ENCODE measurements at regions not wholly inside any gene's neighbourhood (a gene's known extent, or its start where the extent isn't known, plus 50 kb on each side); places are given as distances from the start of the nearest gene placed in this dataset.

DNA sequence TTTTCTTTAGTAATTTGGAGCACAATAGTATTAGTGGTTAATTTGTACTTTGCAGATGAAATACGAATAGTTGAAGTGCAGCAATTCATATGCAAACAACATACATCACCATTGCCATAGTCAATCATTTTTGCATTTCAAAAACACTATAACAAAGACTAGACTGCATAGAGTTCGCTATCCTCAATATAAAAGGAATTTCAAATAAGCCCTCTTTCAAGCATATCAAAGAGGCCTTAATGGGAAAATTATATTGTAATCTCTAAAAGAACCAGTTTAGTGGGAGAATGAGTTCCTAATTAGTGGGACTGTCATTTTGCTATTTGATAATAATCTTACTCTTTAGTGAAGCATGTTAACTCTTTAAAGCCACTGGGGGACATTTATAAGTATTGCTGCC lies 2302.3 kb upstream of the C9orf72 start:
- no peaks in the 10 kb centered on the region for H3K9me3 ChIP-seq (ENCODE audit: control insufficient read depth, insufficient read depth, low read depth, low read length)
- ChIA-PET POLR2A (no interaction called here), CTCF (no interaction called here)
- H3K36me3 ChIP-seq (ENCODE audit: control insufficient read depth in 2 of 2, insufficient read depth in 1 of 2, low read length in 2 of 2) = no peaks in the 10 kb centered on the region
- no peaks in the 10 kb centered on the region for H3K4me1 ChIP-seq (ENCODE audit: control insufficient read depth, insufficient read depth, low read length)
- H3K27ac ChIP-seq (ENCODE audit: extremely low read depth, low read depth, low read length) = no peak overlapping the region
- TF ChIP-seq KLF9 (tag by site-specific recombination; IDR thresholded peaks at IDR 0.05; ENCODE audit: low read depth) = no peak
- no peak for TF ChIP-seq ZNF302 (tag by site-specific recombination; IDR thresholded peaks at IDR 0.05; ENCODE audit: low read depth)
- TF ChIP-seq ZNF248 (tag by site-specific recombination; IDR thresholded peaks at IDR 0.05) = no peak
- TF ChIP-seq ZNF184 (tag by site-specific recombination; IDR thresholded peaks at IDR 0.05) = no peak
- TF ChIP-seq ZFP69B (tag by site-specific recombination; IDR thresholded peaks at IDR 0.05) = no peak
- no peak for TF ChIP-seq ZNF37A (tag by site-specific recombination; IDR thresholded peaks at IDR 0.05)
- no peak for TF ChIP-seq ZNF571 (tag by site-specific recombination; IDR thresholded peaks at IDR 0.05)
- TF ChIP-seq ZNF423 (tag by site-specific recombination; IDR thresholded peaks at IDR 0.05) = no peak
- no peak for TF ChIP-seq ZNF677 (tag by site-specific recombination; IDR thresholded peaks at IDR 0.05)
- TF ChIP-seq BCL11B (tag by site-specific recombination; IDR thresholded peaks at IDR 0.05; ENCODE audit: low read depth) = no peak
- TF ChIP-seq ZNF510 (tag by site-specific recombination; IDR thresholded peaks at IDR 0.05; ENCODE audit: insufficient replicate concordance) = no peak
- TF ChIP-seq ZNF549 (tag by site-specific recombination; IDR thresholded peaks at IDR 0.05) = no peak
- no peak for TF ChIP-seq ZNF629 (tag by site-specific recombination; IDR thresholded peaks at IDR 0.05)
- TF ChIP-seq, protein P1, sequence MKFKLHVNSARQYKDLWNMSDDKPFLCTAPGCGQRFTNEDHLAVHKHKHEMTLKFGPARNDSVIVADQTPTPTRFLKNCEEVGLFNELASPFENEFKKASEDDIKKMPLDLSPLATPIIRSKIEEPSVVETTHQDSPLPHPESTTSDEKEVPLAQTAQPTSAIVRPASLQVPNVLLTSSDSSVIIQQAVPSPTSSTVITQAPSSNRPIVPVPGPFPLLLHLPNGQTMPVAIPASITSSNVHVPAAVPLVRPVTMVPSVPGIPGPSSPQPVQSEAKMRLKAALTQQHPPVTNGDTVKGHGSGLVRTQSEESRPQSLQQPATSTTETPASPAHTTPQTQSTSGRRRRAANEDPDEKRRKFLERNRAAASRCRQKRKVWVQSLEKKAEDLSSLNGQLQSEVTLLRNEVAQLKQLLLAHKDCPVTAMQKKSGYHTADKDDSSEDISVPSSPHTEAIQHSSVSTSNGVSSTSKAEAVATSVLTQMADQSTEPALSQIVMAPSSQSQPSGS (tag by site-specific recombination; IDR thresholded peaks at IDR 0.05; ENCODE audit: low read depth) = no peak
- no peak for TF ChIP-seq ZNF473 (tag by site-specific recombination; IDR thresholded peaks at IDR 0.05)
- no peak for TF ChIP-seq OSR2 (tag by site-specific recombination; IDR thresholded peaks at IDR 0.05)
- TF ChIP-seq ZNF24 (tag by site-specific recombination; IDR thresholded peaks at IDR 0.05) = no peak
- H3K4me3 ChIP-seq (ENCODE audit: low read depth, low read length) = no peak overlapping the region

- TF ChIP-seq ZNF514 (tag by site-specific recombination; IDR thresholded peaks at IDR 0.05) (no peak), HOXD13 (CRISPR knock-in tag; IDR thresholded peaks at IDR 0.05; ENCODE audit: borderline replicate concordance) (no peak), ZIC2 (tag by site-specific recombination; IDR thresholded peaks at IDR 0.05) (no peak)
- no peak overlapping the region for H3K4me3 ChIP-seq (ENCODE audit: low read depth, low read length)
- CTCF ChIA-PET = no interaction called here
- H3K9me3 ChIP-seq (ENCODE audit: control insufficient read depth, insufficient read depth, low read depth, low read length) = no peaks in the 10 kb centered on the region
- POLR2A ChIA-PET = no interaction called here
- H3K4me1 ChIP-seq (ENCODE audit: control insufficient read depth, insufficient read depth, low read length) = no peaks in the 10 kb centered on the region
- no peaks in the 10 kb centered on the region for H3K36me3 ChIP-seq (ENCODE audit: control insufficient read depth in 2 of 2, insufficient read depth in 1 of 2, low read length in 2 of 2)
- no peak overlapping the region for H3K27ac ChIP-seq (ENCODE audit: extremely low read depth, low read depth, low read length)
Measured at GRCh38 chr9:29882767-29883166, 2309.5 kb upstream of the C9orf72 start.

GRCh38 chr9:29906065-29906464 lies 2332.8 kb upstream of the C9orf72 start:
- Histone ChIP-seq H3K4me1 (ENCODE audit: control insufficient read depth, insufficient read depth, low read length) (no peaks in the 10 kb centered on the region), H3K9me3 (ENCODE audit: control insufficient read depth, insufficient read depth, low read depth, low read length) (no peaks in the 10 kb centered on the region), H3K36me3 (ENCODE audit: control insufficient read depth in 2 of 2, insufficient read depth in 1 of 2, low read length in 2 of 2) (no peaks in the 10 kb centered on the region), H3K27ac (ENCODE audit: extremely low read depth, low read depth, low read length) (no peak overlapping the region), H3K4me3 (ENCODE audit: low read depth, low read length) (no peak overlapping the region)
- CTCF ChIA-PET = no interaction called here
- POLR2A ChIA-PET = no interaction called here
- TF ChIP-seq ZNF623 (tag by site-specific recombination; IDR thresholded peaks at IDR 0.05) (no peak), ZNF274 (IDR thresholded peaks at IDR 0.05; ENCODE audit: low read length) (no peak), ZNF274 (tag by site-specific recombination; IDR thresholded peaks at IDR 0.05; ENCODE audit: borderline replicate concordance) (no peak), GLIS1 (tag by site-specific recombination; IDR thresholded peaks at IDR 0.05) (no peak), ZNF596 (tag by site-specific recombination; IDR thresholded peaks at IDR 0.05) (no peak), ZBTB1 (tag by site-specific recombination; IDR thresholded peaks at IDR 0.05) (no peak), HOXC10 (CRISPR knock-in tag; IDR thresholded peaks at IDR 0.05) (no peak), ZNF473 (tag by site-specific recombination; IDR thresholded peaks at IDR 0.05) (no peak), ZNF23 (tag by site-specific recombination; IDR thresholded peaks at IDR 0.05; ENCODE audit: borderline replicate concordance) (no peak), ZNF112 (tag by site-specific recombination; IDR thresholded peaks at IDR 0.05) (no peak)
- TF ChIP-seq, protein P2, sequence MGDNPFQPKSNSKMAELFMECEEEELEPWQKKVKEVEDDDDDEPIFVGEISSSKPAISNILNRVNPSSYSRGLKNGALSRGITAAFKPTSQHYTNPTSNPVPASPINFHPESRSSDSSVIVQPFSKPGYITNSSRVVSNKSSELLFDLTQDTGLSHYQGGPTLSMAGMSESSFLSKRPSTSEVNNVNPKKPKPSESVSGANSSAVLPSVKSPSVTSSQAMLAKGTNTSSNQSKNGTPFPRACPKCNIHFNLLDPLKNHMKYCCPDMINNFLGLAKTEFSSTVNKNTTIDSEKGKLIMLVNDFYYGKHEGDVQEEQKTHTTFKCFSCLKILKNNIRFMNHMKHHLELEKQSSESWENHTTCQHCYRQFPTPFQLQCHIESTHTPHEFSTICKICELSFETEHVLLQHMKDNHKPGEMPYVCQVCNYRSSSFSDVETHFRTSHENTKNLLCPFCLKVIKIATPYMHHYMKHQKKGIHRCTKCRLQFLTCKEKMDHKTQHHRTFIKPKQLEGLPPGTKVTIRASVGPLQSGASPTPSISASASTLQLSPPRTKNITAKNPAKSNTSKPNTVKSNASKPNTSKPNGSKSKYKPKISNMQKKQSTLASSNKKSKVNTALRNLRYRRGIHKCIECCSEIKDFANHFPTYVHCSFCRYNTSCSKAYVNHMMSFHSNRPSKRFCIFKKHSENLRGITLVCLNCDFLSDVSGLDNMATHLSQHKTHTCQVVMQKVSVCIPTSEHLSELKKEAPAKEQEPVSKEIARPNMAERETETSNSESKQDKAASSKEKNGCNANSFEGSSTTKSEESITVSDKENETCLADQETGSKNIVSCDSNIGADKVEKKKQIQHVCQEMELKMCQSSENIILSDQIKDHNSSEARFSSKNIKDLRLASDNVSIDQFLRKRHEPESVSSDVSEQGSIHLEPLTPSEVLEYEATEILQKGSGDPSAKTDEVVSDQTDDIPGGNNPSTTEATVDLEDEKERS (tag by site-specific recombination; IDR thresholded peaks at IDR 0.05) = no peak

Data from HEK293 (cell line).